GM18519 (cell line): ENCODE measurements at regions not wholly inside any gene's neighbourhood (a gene's known extent, or its start where the extent isn't known, plus 50 kb on each side); places are given as distances from the start of the nearest gene placed in this dataset.
"Not testable (repeated sequence)": the region's sequence is repeated elsewhere in the genome, so short reads cannot be mapped to it uniquely, and the experiment has no call there.

Experiments used
- ATAC-seq: cut with Tn5 transposase; IDR thresholded peaks from one replicate; pipeline ENCODE4 v1.9.1; 2021; ENCODE audit warnings: mild to moderate bottlenecking, moderate library complexity; ENCODE audit not compliant: unreplicated experiment, low FRiP score

GRCh38 chrX:124232523-124233201 lies 99.8 kb upstream of the TEX13D start:
- peak; percentile 64 for ATAC-seq

DNA sequence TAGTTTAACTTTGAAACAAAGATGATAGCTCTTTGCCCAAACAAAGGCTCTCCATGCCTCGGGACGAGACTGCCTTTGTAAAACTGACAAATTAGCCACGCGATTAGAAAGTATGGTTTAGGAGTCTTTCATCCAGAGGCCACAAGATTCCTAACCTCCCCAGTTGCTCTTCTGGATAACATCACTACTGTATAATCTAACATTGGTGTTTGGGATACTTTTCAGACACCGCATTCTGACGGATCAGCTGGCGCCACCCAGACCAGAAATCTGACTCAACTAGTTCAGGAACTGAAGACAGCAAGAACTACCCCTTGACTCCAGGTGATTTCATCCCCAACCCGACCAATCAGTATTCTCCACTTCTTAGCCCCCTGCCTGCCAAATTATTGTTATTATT lies 98.1 kb upstream of the TEX13D start:
- no peak for ATAC-seq

DNA sequence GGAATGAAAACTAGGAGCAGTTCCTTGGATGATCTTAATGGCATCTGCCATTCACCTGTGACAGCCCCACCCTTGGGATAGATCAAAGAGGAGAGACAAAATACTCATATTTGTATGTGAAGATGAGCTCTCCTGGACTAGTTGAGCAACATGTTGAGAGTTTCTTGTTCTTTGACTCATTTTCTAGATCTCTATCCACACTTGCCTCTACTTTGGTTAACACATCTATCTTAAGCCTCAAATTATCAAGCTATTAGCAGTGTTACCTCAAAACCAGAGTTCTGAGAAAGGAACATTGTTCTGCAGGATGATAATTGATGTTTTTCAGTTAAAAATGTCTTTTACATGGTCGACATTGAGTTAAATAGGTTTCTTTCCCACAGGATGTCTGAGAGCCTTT lies 94.2 kb upstream of the TEX13D start:
- no peak for ATAC-seq

DNA sequence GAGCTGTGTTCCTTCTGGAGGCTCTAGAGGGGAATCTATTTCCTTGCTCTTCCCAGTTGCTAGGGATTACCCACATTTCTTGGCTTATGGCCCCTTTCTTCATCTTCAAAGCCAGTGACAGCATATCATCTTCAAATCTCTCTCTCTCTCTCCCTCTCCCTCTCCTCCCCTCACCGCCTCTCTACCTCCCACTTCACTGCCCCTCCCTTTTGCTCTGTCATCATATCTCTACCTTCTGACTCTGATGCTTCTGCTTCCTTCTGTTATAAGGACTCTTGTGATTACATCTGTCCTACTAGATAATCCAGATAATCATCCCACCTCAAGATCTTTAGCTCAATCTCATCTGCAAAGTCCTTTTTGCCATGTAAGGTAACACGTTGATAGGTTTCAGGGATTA lies 93.1 kb upstream of the TEX13D start:
- no peak for ATAC-seq

- ATAC-seq: peak; percentile 89
These were observed 92.5 kb upstream of the TEX13D start for GRCh38 chrX:124239911-124240310.

DNA sequence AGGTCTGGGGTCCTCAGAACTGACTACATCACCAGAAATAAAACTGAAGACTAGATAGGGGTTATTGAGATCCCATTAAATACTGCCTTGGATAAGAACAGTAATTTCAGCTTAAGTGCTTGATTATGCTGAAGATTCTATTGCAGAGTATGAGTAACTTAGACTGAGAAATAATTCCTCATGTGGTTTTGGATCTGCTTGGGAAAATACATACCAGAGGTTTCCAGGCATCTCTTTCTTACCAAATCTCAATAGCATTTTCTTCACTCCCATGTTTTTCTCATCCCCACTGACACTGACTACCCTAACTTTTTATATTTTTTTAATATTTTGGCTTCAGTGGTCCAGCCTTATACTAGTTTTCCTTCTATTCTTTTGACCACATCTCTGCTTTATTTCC lies 92.0 kb upstream of the TEX13D start:
- ATAC-seq: no peak

DNA sequence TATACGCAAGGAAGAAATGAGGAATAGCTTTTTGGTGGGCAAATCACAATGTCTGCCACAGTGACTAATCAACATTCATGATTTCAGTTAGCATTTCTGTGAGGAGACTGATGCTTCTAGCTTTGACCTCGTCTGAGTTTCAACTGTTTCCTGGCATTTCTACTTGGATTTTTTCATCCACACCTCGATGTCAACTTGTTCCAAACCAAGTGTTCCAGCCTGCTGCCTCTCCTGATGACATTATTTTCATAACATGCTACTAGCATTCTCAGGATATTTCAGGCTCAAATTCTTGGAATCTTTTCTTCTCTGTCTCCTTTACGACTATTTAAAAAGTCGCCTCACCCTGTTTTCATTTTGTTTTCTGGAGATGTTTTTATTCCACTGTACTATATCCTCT lies 90.3 kb upstream of the TEX13D start:
- no peak for ATAC-seq

- no peak for ATAC-seq
These were observed 83.1 kb upstream of the TEX13D start for GRCh38 chrX:124249345-124249744.

DNA sequence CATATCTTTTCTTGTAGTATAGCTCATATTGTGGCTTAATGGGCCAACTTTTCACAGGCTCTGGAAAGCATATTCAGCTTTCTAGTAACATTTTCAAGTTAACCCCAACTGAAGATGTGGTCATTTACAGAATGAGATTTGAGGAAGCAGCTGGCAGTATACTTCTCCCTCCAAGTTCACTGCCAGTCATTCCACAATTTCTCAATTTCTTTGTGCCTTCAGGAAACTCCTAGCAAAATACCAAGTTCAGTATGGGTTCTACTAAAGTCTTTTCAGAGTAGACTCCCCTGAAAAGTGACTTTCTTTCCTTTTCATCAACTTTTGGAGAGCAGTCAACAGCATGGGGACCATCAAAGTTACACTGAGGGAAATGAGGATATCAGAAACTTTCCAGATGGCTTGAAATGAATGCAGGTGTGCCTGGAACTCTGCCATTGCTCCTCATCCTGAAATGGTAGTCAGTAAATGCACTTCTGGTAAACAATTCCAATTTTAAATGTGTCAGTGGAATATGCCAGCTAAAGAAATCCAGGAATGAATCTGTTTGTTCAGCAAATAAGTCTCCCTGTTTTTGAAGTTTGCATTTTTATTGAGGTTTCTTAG lies 81.5 kb upstream of the TEX13D start:
- ATAC-seq: no peak

GRCh38 chrX:124254611-124255010 lies 77.8 kb upstream of the TEX13D start:
- no peak for ATAC-seq

GRCh38 chrX:124256216-124256615 lies 76.2 kb upstream of the TEX13D start:
- no peak for ATAC-seq

DNA sequence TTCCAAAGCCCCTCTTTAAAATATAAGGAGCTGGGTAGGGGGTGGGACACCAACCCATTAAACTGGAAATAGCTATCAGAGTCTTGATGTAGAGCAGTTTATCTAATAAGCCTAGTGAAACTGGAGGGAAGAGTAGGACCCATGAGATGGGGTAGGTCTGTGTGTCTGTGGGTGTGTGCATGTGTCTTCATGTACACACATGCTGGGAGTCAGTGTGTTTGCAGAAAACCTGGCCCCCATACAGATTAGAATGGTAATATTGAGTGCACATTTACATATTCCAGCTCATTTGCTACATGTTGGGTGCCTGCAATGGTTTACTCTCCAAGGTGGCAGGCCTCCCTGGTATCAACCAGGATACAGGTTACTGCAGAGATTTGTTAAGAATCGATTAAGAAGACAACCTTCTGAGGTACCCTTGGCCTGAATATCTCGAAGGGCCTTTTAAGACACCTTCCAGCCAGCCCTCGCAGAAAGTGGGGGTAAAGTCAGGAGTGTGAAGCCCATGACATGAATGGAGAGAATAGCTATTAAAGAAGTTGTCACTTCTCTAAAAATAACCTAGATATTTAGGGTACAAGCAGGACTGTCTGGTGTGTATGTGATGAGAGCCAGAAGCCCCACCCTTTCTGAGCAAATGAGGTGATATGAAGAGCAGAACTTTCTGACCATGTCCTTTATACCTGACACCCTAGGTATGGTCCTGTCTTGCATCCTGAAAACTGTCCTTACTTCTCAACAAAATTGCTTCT lies 75.7 kb upstream of the TEX13D start:
- ATAC-seq: no peak

- ATAC-seq: no peak
These were observed 74.3 kb upstream of the TEX13D start for GRCh38 chrX:124257924-124258702.

GRCh38 chrX:124260845-124261244 lies 71.6 kb upstream of the TEX13D start:
- no peak for ATAC-seq

GRCh38 chrX:124263743-124264142 lies 68.7 kb upstream of the TEX13D start:
- ATAC-seq: no peak

DNA sequence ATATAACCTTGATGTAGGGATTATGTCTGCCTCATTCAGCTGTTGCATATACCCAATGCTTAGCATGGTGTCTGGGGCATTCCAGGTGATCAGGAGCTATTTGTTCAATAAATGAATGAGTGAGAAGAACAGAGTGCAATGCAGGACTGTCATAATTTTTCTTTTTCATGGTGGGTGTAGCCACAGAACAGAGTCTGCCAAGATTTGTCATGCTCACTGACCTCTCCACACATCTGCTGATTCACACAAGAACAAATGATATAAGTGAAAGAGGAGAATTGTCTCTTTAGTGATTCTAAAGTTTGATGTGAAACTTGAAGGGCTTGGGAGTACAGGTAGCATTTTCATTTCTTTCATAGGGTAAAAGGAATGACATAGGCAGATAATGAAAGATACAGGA lies 64.4 kb upstream of the TEX13D start:
- ATAC-seq: no peak

GRCh38 chrX:124269881-124270280 lies 62.6 kb upstream of the TEX13D start:
- ATAC-seq: no peak

GRCh38 chrX:124271599-124271998 lies 60.9 kb upstream of the TEX13D start:
- not testable (repeated sequence) for ATAC-seq

DNA sequence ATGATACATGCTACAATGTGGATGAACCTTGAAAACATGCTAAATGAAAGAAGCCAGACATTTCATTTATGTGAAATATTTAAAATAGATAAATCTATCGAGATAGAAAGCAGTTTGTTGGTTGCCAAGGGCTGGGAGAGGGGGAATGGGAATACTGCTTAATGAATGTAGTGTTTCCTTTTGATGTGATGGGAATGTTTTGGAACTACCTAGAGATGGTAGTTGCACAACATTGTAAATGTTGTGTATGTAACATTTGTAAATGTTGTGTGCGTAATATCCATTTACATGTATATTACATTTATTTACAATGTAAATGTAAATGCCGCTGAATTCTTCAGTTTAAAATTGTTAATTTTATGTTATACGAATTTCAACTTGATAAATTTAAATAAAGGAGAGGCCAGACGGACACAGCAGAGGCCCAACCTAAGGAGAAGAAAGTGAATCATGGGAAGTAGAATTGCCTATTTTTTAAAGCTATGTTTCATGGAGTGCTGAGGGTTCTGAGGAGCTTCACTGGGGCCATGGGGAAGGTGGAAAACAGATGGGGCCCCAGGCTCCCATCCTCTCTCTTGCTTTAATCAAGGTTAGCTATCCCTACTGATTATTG lies 60.0 kb upstream of the TEX13D start:
- ATAC-seq: no peak

- no peak for ATAC-seq
These were observed 57.9 kb upstream of the TEX13D start for GRCh38 chrX:124274438-124275181.
